HG03469 (cell line): ENCODE measurements at regions not wholly inside any gene's neighbourhood (a gene's known extent, or its start where the extent isn't known, plus 50 kb on each side); places are given as distances from the start of the nearest gene placed in this dataset.

Source experiments
- ATAC-seq: cut with Tn5 transposase; IDR thresholded peaks from one replicate; pipeline ENCODE4 v1.9.1; 2021; ENCODE audit warnings: mild to moderate bottlenecking, moderate library complexity, moderate number of reproducible peaks; ENCODE audit not compliant: unreplicated experiment

GRCh38 chr15:31272558-31273257, 53.9 kb upstream of the KLF13 start:
- no peak for ATAC-seq

- ATAC-seq, result no peak
Observed at GRCh38 chr15:31273258-31273941, 53.2 kb upstream of the KLF13 start.

- ATAC-seq, result no peak
Observed at GRCh38 chr15:31274496-31275330, 51.9 kb upstream of the KLF13 start.

GRCh38 chr15:31275331-31276262, 51.0 kb upstream of the KLF13 start:
- no peak for ATAC-seq

- no peak for ATAC-seq
Observed at GRCh38 chr15:31276596-31277298, 49.9 kb upstream of the KLF13 start.
